Neural cell (in vitro differentiated cells): ENCODE measurements at regions not wholly inside any gene's neighbourhood (a gene's known extent, or its start where the extent isn't known, plus 50 kb on each side); places are given as distances from the start of the nearest gene placed in this dataset.

Source experiments
- H2AFZ ChIP-seq: fragments of 200-600, 300-800 bp; sonication (generic), shearing (Covaris generic); 2 replicates; pipeline ENCODE4 v1.6.0; 2014; ENCODE audit warnings: low read depth, mild to moderate bottlenecking, antibody characterized with exemption, low read length, moderate library complexity
- H3F3A ChIP-seq: fragments of 200-600 bp; shearing (Covaris generic); 2 replicates; pipeline ENCODE4 v1.6.1; 2016; ENCODE audit warnings: mild to moderate bottlenecking, moderate library complexity, mixed read lengths, antibody characterized with exemption, low read length; ENCODE audit not compliant: insufficient read depth, poor library complexity, severe bottlenecking
- H3K27ac ChIP-seq: fragments of 200-600, 300-800 bp; sonication (generic), shearing (Covaris generic); 2 replicates; pipeline ENCODE4 v1.5.1; 2014; ENCODE audit warnings: mild to moderate bottlenecking, low read length, moderate library complexity
- H3K27me3 ChIP-seq: fragments of 300-800, 200-600 bp; sonication (generic), shearing (Covaris generic); 2 replicates; pipeline ENCODE4 v1.6.0; 2014; ENCODE audit warnings: mild to moderate bottlenecking, low read depth, low read length, moderate library complexity; ENCODE audit not compliant: insufficient read depth
- H3K36me3 ChIP-seq: fragments of 300-800, 200-600 bp; sonication (generic), shearing (Covaris generic); 2 replicates; pipeline ENCODE4 v1.5.1; 2014; ENCODE audit warnings: mild to moderate bottlenecking, antibody characterized with exemption, low read length, moderate library complexity; ENCODE audit not compliant: insufficient read depth
- H3K4me2 ChIP-seq: fragments of 300-800, 200-600 bp; sonication (generic), shearing (Covaris generic); 2 replicates; pipeline ENCODE4 v1.6.0; 2014; ENCODE audit warnings: mild to moderate bottlenecking, low read length
- H3K4me3 ChIP-seq: fragments of 300-800, 200-600 bp; sonication (generic), shearing (Covaris generic); 2 replicates; pipeline ENCODE4 v1.5.1; 2014; ENCODE audit warnings: mild to moderate bottlenecking, low read length, moderate library complexity
- H3K79me2 ChIP-seq: fragments of 200-600 bp; shearing (Covaris generic); replicated peaks from 2 replicates; pipeline ENCODE4 v1.6.0; 2014; ENCODE audit warnings: mild to moderate bottlenecking, low read length, moderate library complexity; ENCODE audit not compliant: insufficient read depth
- H3K9ac ChIP-seq: fragments of 300-800, 200-600 bp; sonication (generic), shearing (Covaris generic); 2 replicates; pipeline ENCODE4 v1.6.1; 2016; ENCODE audit warnings: mild to moderate bottlenecking, low read length, mixed read lengths
- H3K9me2 ChIP-seq: fragments of 200-600 bp; shearing (Covaris generic); 2 replicates; pipeline ENCODE4 v1.6.1; 2016; ENCODE audit warnings: mild to moderate bottlenecking, low read length, mixed read lengths; ENCODE audit not compliant: insufficient read depth
- H3K9me3 ChIP-seq: fragments of 200-600, 300-800 bp; sonication (generic), shearing (Covaris generic); 2 replicates; pipeline ENCODE4 v1.6.1; 2016; ENCODE audit warnings: mild to moderate bottlenecking, mixed run types, low read length, moderate library complexity, mixed read lengths
- H4K20me1 ChIP-seq: fragments of 200-600 bp; shearing (Covaris generic); 2 replicates; pipeline ENCODE4 v1.6.1; 2016; ENCODE audit warnings: mild to moderate bottlenecking, mixed run types; ENCODE audit not compliant: insufficient read depth
- EP300 ChIP-seq: fragments of 450-650 bp; conservative IDR thresholded peaks from 2 replicates; pipeline ENCODE4 v1.6.1; 2014; ENCODE audit warnings: antibody characterized with exemption, mild to moderate bottlenecking, moderate library complexity; ENCODE audit not compliant: poor library complexity, severe bottlenecking
- EZH2 ChIP-seq: fragments of 200-600, 300-800 bp; shearing (Covaris generic), sonication (generic); IDR thresholded peaks from 2 replicates; pipeline ENCODE4 v1.6.1; 2014; ENCODE audit warnings: antibody characterized with exemption, low read length, borderline replicate concordance, mild to moderate bottlenecking; ENCODE audit not compliant: insufficient read depth, poor library complexity, severe bottlenecking
- MXI1 ChIP-seq: fragments of 450-650 bp; conservative IDR thresholded peaks from 2 replicates; pipeline ENCODE4 v1.6.1; 2014; ENCODE audit warnings: antibody characterized with exemption, mild to moderate bottlenecking; ENCODE audit not compliant: poor library complexity, severe bottlenecking
- POLR2AphosphoS5 ChIP-seq: IDR thresholded peaks from 2 replicates; pipeline ENCODE4 v1.6.1; 2012
- RAD21 ChIP-seq: fragments of 450-650 bp; conservative IDR thresholded peaks from 2 replicates; pipeline ENCODE4 v1.6.1; 2014; ENCODE audit warnings: antibody characterized with exemption, mild to moderate bottlenecking, moderate library complexity
- SMC3 ChIP-seq: fragments of 450-650 bp; conservative IDR thresholded peaks from 2 replicates; pipeline ENCODE4 v1.6.1; 2014; ENCODE audit warnings: antibody characterized with exemption, mild to moderate bottlenecking, moderate library complexity; ENCODE audit not compliant: poor library complexity
- TAF1 ChIP-seq: IDR thresholded peaks from 2 replicates; pipeline ENCODE4 v1.6.1; 2012; ENCODE audit warnings: low read depth
- TF ChIP-seq, protein P1 (sequence below): IDR thresholded peaks from 2 replicates; pipeline ENCODE4 v1.6.1; 2012; ENCODE audit warnings: borderline replicate concordance
- TF ChIP-seq, protein P2 (sequence below): fragments of 450-650 bp; IDR thresholded peaks from 2 replicates; pipeline ENCODE4 v1.5.1; 2014; ENCODE audit warnings: antibody characterized with exemption, mild to moderate bottlenecking, moderate library complexity; ENCODE audit not compliant: poor library complexity, severe bottlenecking

DNA sequence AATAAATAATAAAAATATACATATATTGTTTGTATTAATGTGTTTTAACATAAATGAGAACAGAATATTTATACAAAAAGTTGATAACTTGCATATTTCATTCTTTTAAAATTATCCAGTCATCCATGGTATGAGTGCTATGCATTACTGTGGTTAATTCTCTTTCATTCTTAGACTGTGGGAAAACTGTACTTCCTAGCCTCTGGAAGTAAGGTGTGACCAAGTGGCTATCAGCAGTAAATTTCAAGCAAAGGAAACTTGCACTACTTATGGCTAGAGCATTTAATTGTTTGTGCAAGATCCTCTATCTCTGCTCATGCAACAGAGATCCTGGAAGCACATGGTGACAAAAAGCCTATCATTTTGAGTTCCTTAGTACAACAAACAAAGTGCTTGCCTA lies 1054.5 kb upstream of the PABPC4L start:
- Histone ChIP-seq H3K36me3 (no peaks in the 10 kb centered on the region), H2AFZ (no peak overlapping the region), H3K27me3 (no peaks in the 10 kb centered on the region), H3K9ac (no peak overlapping the region), H4K20me1 (no peaks in the 10 kb centered on the region), H3K9me2 (no peaks in the 10 kb centered on the region), H3K4me2 (no peak overlapping the region), H3F3A (no peaks in the 10 kb centered on the region), H3K4me3 (no peak overlapping the region), H3K27ac (no peak overlapping the region), H3K9me3 (no peaks in the 10 kb centered on the region), H3K79me2 (no peaks in the 10 kb centered on the region)
- TF ChIP-seq POLR2AphosphoS5 (no peak), EZH2 (no peak), MXI1 (no peak)

DNA sequence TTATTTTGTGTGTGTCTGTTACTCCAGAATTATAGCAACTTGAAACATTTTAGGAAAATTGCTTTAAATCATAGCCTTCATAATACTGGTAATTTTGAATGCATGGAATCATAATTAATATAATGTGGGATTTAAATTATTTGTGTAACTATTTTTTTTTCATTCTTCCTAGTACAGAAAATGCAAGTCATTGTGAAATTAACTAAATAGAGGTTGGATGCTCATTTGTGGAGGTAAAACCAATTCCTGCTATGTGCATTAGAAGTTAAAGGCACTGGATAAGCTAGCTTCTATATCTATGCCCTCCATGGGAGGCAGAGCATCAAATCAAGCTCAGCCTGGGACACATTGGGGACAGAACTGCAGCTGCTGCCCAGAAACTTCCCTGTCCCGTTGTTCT lies 1048.5 kb upstream of the PABPC4L start:
- Histone ChIP-seq H3K27ac (peak overlapping the region; percentile 67), H3K79me2 (no peaks in the 10 kb centered on the region), H3K27me3 (no peaks in the 10 kb centered on the region), H4K20me1 (no peaks in the 10 kb centered on the region), H3K4me2 (peak overlapping the region; percentile 9), H2AFZ (no peak overlapping the region), H3K9me2 (no peaks in the 10 kb centered on the region), H3F3A (peaks cover 5% of the 10 kb centered on the region), H3K4me3 (no peak overlapping the region), H3K9ac (peak overlapping the region; percentile 2), H3K9me3 (no peaks in the 10 kb centered on the region), H3K36me3 (no peaks in the 10 kb centered on the region)
- TF ChIP-seq RAD21: no peak
- TF ChIP-seq SMC3: no peak
- TF ChIP-seq EP300: no peak
- TF ChIP-seq MXI1: no peak
- TF ChIP-seq, protein P1, sequence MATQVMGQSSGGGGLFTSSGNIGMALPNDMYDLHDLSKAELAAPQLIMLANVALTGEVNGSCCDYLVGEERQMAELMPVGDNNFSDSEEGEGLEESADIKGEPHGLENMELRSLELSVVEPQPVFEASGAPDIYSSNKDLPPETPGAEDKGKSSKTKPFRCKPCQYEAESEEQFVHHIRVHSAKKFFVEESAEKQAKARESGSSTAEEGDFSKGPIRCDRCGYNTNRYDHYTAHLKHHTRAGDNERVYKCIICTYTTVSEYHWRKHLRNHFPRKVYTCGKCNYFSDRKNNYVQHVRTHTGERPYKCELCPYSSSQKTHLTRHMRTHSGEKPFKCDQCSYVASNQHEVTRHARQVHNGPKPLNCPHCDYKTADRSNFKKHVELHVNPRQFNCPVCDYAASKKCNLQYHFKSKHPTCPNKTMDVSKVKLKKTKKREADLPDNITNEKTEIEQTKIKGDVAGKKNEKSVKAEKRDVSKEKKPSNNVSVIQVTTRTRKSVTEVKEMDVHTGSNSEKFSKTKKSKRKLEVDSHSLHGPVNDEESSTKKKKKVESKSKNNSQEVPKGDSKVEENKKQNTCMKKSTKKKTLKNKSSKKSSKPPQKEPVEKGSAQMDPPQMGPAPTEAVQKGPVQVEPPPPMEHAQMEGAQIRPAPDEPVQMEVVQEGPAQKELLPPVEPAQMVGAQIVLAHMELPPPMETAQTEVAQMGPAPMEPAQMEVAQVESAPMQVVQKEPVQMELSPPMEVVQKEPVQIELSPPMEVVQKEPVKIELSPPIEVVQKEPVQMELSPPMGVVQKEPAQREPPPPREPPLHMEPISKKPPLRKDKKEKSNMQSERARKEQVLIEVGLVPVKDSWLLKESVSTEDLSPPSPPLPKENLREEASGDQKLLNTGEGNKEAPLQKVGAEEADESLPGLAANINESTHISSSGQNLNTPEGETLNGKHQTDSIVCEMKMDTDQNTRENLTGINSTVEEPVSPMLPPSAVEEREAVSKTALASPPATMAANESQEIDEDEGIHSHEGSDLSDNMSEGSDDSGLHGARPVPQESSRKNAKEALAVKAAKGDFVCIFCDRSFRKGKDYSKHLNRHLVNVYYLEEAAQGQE: no peak
- TF ChIP-seq POLR2AphosphoS5: no peak
- TF ChIP-seq, protein P2, sequence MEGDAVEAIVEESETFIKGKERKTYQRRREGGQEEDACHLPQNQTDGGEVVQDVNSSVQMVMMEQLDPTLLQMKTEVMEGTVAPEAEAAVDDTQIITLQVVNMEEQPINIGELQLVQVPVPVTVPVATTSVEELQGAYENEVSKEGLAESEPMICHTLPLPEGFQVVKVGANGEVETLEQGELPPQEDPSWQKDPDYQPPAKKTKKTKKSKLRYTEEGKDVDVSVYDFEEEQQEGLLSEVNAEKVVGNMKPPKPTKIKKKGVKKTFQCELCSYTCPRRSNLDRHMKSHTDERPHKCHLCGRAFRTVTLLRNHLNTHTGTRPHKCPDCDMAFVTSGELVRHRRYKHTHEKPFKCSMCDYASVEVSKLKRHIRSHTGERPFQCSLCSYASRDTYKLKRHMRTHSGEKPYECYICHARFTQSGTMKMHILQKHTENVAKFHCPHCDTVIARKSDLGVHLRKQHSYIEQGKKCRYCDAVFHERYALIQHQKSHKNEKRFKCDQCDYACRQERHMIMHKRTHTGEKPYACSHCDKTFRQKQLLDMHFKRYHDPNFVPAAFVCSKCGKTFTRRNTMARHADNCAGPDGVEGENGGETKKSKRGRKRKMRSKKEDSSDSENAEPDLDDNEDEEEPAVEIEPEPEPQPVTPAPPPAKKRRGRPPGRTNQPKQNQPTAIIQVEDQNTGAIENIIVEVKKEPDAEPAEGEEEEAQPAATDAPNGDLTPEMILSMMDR: no peak
- TF ChIP-seq EZH2: no peak
- TF ChIP-seq TAF1: no peak

DNA sequence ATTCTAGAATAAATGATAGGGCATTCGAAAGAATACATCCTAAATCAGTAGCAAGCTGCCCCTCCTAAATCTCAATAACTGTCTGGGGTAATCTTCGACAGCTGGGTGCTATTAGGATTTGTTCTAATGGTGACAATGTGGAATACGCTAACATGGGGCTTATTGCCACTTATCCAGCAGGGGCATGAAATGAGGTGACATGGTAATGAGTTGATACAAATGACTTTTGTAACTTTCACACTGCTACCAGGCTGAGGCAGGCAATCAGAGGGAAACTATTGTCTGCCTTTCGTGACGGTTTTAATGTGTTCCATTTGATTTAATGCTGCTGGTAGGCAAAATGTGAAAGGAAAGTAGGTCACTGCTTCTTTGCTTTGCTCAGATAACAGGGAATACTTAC lies 1047.4 kb upstream of the PABPC4L start:
- Histone ChIP-seq H3F3A (peaks cover 5% of the 10 kb centered on the region), H3K4me2 (peak overlapping the region; percentile 9), H3K4me3 (peak overlapping the region; percentile 27), H4K20me1 (no peaks in the 10 kb centered on the region), H3K9me3 (no peaks in the 10 kb centered on the region), H3K27ac (peak overlapping the region; percentile 67), H3K9me2 (no peaks in the 10 kb centered on the region), H3K27me3 (no peaks in the 10 kb centered on the region), H3K79me2 (no peaks in the 10 kb centered on the region), H3K9ac (no peak overlapping the region), H3K36me3 (no peaks in the 10 kb centered on the region), H2AFZ (no peak overlapping the region)
- TF ChIP-seq POLR2AphosphoS5: peak; percentile 86
- no peak for TF ChIP-seq MXI1
- peak; percentile 93 for TF ChIP-seq EP300
- TF ChIP-seq, protein P1: peak; percentile 74
- TF ChIP-seq RAD21: peak; percentile 64
- no peak for TF ChIP-seq EZH2
- peak; percentile 50 for TF ChIP-seq SMC3
- TF ChIP-seq, protein P2: peak; percentile 61
- no peak for TF ChIP-seq TAF1
